ENCODE measurements at regions not wholly inside any gene's neighbourhood (a gene's known extent, or its start where the extent isn't known, plus 50 kb on each side); places are given as distances from the start of the nearest gene placed in this dataset.

DNA sequence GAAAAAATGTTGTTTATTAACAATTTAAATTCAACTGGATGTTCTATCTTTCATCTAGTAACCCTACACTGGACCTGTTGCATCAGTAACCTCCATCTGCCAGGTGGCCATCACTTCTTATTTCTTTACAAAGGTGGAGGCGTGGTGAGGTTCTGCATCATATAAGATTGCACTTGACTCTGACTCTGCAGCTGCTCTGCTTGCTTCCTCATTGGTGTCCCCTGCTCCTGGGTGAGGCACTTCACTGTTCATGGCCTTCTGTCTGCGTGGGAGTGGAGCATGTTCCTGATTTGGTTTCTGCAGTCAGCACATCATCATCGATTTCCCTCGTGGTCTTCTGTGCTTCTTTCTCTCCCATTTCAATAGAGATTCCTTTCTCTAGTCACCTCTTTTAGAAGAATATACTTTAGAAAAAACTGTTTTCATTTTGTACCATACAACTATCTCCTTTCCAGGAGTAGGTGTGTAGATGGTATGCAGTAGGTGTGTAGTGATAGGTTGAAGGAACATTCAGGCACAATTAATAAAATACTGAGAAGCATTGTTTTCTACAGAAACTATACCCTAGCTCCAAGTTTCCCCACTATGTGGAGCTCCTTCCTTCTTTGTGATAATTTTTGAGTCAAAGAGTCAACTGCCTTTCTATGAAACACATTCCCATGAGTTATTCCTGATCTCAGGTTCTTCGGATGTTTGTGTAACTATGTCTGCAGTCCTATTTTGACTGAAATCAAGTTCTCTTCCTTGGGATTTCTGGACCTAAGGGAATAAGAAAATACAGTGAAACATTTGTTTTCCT, 231.7 kb upstream of the CNTNAP2 start:
- peak; percentile 64 for DNase-seq (ENCODE audit: low spot score)
- no peak overlapping the region for H3K4me2 ChIP-seq (ENCODE audit: low read length)
- ChIA-PET POLR2A (interaction anchor here (1.2 kb wide), 1 partner anchor 9 kb away, joined by 4 read pairs; no protein-coding TSS in a partner anchor), CTCF (ENCODE audit: unreplicated experiment) (no interaction called here)
- peak overlapping the region; percentile 54 for H2AFZ ChIP-seq (ENCODE audit: low read length)
- no peaks in the 10 kb centered on the region for H3K36me3 ChIP-seq (ENCODE audit: insufficient read depth, low read length)
- H3K4me1 ChIP-seq (ENCODE audit: insufficient read depth, low read length, poor library complexity, severe bottlenecking), result peaks cover 7% of the 10 kb centered on the region
- TF ChIP-seq, protein P1, sequence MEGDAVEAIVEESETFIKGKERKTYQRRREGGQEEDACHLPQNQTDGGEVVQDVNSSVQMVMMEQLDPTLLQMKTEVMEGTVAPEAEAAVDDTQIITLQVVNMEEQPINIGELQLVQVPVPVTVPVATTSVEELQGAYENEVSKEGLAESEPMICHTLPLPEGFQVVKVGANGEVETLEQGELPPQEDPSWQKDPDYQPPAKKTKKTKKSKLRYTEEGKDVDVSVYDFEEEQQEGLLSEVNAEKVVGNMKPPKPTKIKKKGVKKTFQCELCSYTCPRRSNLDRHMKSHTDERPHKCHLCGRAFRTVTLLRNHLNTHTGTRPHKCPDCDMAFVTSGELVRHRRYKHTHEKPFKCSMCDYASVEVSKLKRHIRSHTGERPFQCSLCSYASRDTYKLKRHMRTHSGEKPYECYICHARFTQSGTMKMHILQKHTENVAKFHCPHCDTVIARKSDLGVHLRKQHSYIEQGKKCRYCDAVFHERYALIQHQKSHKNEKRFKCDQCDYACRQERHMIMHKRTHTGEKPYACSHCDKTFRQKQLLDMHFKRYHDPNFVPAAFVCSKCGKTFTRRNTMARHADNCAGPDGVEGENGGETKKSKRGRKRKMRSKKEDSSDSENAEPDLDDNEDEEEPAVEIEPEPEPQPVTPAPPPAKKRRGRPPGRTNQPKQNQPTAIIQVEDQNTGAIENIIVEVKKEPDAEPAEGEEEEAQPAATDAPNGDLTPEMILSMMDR (conservative IDR thresholded peaks at IDR 0.05; ENCODE audit: low read length), result peak; percentile 64
- no peak for TF ChIP-seq EZH2phosphoT487 (IDR thresholded peaks at IDR 0.05; ENCODE audit: borderline replicate concordance, low read depth, low read length)
- no peak overlapping the region for H3K27ac ChIP-seq (ENCODE audit: low read depth, low read length, poor library complexity, severe bottlenecking)
- intact Hi-C loops (cut with micrococcal nuclease; ENCODE audit: unreplicated experiment), result loop anchor here (1.0 kb wide), 1 partner anchor 205 kb away; no protein-coding TSS in a partner anchor
- no peaks in the 10 kb centered on the region for H3K79me2 ChIP-seq (ENCODE audit: insufficient read depth, low read depth, low read length)
- H3K9me2 ChIP-seq (ENCODE audit: insufficient read depth, low read length), result no peaks in the 10 kb centered on the region
- H4K20me1 ChIP-seq (ENCODE audit: insufficient read depth, low read length), result no peaks in the 10 kb centered on the region
- BruUV-seq (replicated peaks), result no TSS peak
- no peak overlapping the region for H3K4me3 ChIP-seq (ENCODE audit: low read depth, low read length, poor library complexity, severe bottlenecking)
- H3K9me3 ChIP-seq (ENCODE audit: low read length), result no peaks in the 10 kb centered on the region

DNA sequence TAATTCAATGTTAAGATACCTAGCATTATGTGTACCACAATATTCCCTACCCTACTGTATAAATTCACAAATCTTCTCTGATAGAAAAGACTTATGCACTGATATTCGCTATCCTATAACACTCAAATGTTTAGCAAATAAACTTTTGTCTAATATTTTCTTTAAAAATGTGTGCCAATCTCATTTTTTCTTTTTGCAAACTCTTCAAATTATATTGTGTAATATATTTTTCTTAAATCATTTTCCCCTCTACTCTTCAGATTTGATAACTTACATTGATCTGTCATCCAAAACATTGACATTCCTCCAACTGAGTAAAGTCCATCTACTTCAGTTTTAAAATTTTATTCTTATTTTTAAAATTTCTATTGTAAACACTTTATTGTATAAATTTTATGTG, 240.2 kb upstream of the CNTNAP2 start:
- Histone ChIP-seq H3K4me3 (ENCODE audit: low read depth, low read length, poor library complexity, severe bottlenecking) (no peak overlapping the region), H4K20me1 (ENCODE audit: insufficient read depth, low read length) (no peaks in the 10 kb centered on the region), H3K36me3 (ENCODE audit: insufficient read depth, low read length) (no peaks in the 10 kb centered on the region), H3K4me2 (ENCODE audit: low read length) (no peak overlapping the region), H3K9me3 (ENCODE audit: low read length) (no peaks in the 10 kb centered on the region), H2AFZ (ENCODE audit: low read length) (0 out of 2 replicates have a peak overlapping the region, but pooled peaks have one; percentile 34), H3K4me1 (ENCODE audit: insufficient read depth, low read length, poor library complexity, severe bottlenecking) (no peaks in the 10 kb centered on the region), H3K79me2 (ENCODE audit: insufficient read depth, low read depth, low read length) (no peaks in the 10 kb centered on the region), H3K27ac (ENCODE audit: low read depth, low read length, poor library complexity, severe bottlenecking) (no peak overlapping the region), H3K9me2 (ENCODE audit: insufficient read depth, low read length) (no peaks in the 10 kb centered on the region)
- CTCF ChIA-PET (ENCODE audit: unreplicated experiment), result no interaction called here
- POLR2A ChIA-PET, result interaction anchor here (0.7 kb wide), 1 partner anchor 64 kb away, joined by 3 read pairs; no protein-coding TSS in a partner anchor
- no peak for DNase-seq (ENCODE audit: low spot score)
- TF ChIP-seq, protein P1 (conservative IDR thresholded peaks at IDR 0.05; ENCODE audit: low read length), result no peak
- no peak for TF ChIP-seq EZH2phosphoT487 (IDR thresholded peaks at IDR 0.05; ENCODE audit: borderline replicate concordance, low read depth, low read length)
- intact Hi-C loops (cut with micrococcal nuclease; ENCODE audit: unreplicated experiment), result no loop called here
- no TSS peak for BruUV-seq (replicated peaks)

DNA sequence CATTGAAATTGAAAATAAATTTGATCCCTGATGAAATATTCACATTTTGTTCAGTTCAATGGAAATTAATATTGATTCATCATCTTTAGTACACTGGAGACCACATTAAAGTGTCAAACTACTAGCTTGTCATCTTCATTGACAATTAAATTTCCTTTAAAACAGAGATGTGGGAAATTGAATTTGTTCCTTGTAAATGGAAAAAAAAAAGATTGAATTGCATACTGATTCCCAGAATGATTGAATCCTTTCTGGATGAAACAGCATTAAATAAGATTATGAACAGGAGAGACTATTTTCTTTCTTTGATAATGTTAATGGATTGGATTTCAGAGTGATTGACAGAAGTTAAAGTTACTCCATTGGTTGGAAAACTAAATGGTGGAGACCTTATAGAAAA, 241.3 kb upstream of the CNTNAP2 start:
- no peaks in the 10 kb centered on the region for H3K9me3 ChIP-seq (ENCODE audit: low read length)
- no peak overlapping the region for H3K4me2 ChIP-seq (ENCODE audit: low read length)
- H3K79me2 ChIP-seq (ENCODE audit: insufficient read depth, low read depth, low read length), result no peaks in the 10 kb centered on the region
- BruUV-seq (replicated peaks), result no TSS peak
- no peaks in the 10 kb centered on the region for H4K20me1 ChIP-seq (ENCODE audit: insufficient read depth, low read length)
- POLR2A ChIA-PET, result interaction anchor here (1.2 kb wide), 1 partner anchor 16 kb away, joined by 6 read pairs; no protein-coding TSS in a partner anchor
- intact Hi-C loops (cut with micrococcal nuclease; ENCODE audit: unreplicated experiment), result no loop called here
- H3K4me3 ChIP-seq (ENCODE audit: low read depth, low read length, poor library complexity, severe bottlenecking), result no peak overlapping the region
- no peak for TF ChIP-seq EZH2phosphoT487 (IDR thresholded peaks at IDR 0.05; ENCODE audit: borderline replicate concordance, low read depth, low read length)
- TF ChIP-seq, protein P1 (conservative IDR thresholded peaks at IDR 0.05; ENCODE audit: low read length), result no peak
- no peaks in the 10 kb centered on the region for H3K36me3 ChIP-seq (ENCODE audit: insufficient read depth, low read length)
- no peaks in the 10 kb centered on the region for H3K4me1 ChIP-seq (ENCODE audit: insufficient read depth, low read length, poor library complexity, severe bottlenecking)
- no peak for DNase-seq (ENCODE audit: low spot score)
- no peak overlapping the region for H3K27ac ChIP-seq (ENCODE audit: low read depth, low read length, poor library complexity, severe bottlenecking)
- CTCF ChIA-PET (ENCODE audit: unreplicated experiment), result no interaction called here
- no peaks in the 10 kb centered on the region for H3K9me2 ChIP-seq (ENCODE audit: insufficient read depth, low read length)
- H2AFZ ChIP-seq (ENCODE audit: low read length), result no peak overlapping the region

Measured in OCI-LY7 (cell line).